ENCODE measurements at regions not wholly inside any gene's neighbourhood (a gene's known extent, or its start where the extent isn't known, plus 50 kb on each side); places are given as distances from the start of the nearest gene placed in this dataset.

GRCh38 chr3:83843716-83844115 is 1115.1 kb upstream of the CADM2 start:
- TF ChIP-seq POLR2A (IDR thresholded peaks at IDR 0.05; ENCODE audit: extremely low read depth, insufficient read length) (no peak), MAX (IDR thresholded peaks at IDR 0.05; ENCODE audit: low read depth, low read length) (no peak), MYC (IDR thresholded peaks at IDR 0.05; ENCODE audit: low read depth, low read length) (no peak)
- TF ChIP-seq, protein P1, sequence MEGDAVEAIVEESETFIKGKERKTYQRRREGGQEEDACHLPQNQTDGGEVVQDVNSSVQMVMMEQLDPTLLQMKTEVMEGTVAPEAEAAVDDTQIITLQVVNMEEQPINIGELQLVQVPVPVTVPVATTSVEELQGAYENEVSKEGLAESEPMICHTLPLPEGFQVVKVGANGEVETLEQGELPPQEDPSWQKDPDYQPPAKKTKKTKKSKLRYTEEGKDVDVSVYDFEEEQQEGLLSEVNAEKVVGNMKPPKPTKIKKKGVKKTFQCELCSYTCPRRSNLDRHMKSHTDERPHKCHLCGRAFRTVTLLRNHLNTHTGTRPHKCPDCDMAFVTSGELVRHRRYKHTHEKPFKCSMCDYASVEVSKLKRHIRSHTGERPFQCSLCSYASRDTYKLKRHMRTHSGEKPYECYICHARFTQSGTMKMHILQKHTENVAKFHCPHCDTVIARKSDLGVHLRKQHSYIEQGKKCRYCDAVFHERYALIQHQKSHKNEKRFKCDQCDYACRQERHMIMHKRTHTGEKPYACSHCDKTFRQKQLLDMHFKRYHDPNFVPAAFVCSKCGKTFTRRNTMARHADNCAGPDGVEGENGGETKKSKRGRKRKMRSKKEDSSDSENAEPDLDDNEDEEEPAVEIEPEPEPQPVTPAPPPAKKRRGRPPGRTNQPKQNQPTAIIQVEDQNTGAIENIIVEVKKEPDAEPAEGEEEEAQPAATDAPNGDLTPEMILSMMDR (IDR thresholded peaks at IDR 0.05; ENCODE audit: low read depth, low read length): no peak

All from NB4 (cell line).